Anterior cingulate cortex (tissue), 58 donors: ENCODE measurements at regions not wholly inside any gene's neighbourhood (a gene's known extent, or its start where the extent isn't known, plus 50 kb on each side); places are given as distances from the start of the nearest gene placed in this dataset.
"Not testable (repeated sequence)": the region's sequence is repeated elsewhere in the genome, so short reads cannot be mapped to it uniquely, and the experiment has no call there.

ENCODE experiments used
- DNase-seq, 58 donors: peaks; one replicate each; lab custom pipeline; 2025; lab: John Stamatoyannopoulos, UW

DNA sequence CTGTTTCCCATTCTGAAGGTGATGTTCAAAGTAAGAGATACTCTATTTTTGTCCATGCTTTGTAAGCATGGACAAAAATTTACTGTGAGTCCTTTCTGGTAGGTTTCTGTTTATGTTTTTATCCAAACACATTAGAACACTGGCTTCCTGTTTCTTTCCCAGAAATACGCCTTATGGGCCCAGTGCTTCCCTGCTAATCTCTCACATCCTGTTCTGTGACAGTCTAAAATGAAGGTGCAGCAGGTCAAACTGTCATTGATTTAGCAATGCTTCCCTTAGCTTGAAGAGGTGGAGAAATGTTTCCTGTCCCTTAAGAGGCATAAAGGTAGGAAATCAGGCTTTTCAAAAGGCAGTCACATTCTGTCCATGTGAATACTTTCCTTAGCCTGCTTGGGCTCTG is 305.6 kb downstream of the RPS29 start:
- no peak for DNase-seq

DNA sequence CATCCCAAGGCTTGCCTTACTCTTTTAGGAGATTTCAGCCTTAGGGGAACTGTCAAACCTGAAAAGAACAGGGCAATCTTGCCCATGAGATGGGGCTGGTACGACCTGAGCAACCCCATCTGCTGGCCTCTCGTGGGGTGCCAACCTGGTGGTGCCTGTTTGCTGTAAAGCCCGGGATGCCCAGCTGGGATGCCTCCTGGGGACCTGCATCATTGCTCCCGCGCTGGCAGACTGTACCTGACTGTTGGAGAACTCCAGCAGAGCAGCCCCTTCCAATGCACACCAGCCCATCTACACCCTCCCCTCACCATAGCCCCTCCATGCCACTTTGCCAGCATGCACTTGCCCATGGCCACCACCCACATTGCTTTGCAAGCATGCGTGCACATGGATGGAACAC is 335.7 kb downstream of the RPS29 start:
- DNase-seq, result no peak

DNA sequence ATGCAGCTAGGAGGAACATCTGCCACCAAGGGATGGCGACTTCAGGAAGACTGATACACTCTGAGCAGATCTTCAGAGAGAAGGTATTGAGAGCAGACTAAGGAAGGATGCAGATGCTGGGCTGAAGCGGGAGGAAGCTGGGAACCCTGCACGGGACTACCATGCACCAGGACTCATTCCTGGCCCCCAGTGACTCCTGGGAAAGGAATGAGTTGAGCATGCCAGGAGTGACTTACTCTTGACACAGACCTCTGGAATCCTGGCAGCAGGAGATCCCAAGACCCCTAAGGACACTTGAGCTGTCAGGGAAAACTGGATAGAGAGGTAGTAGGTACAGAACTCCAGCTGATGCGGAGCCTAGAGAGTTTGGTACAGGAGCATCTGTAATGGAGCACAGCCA is 336.1 kb downstream of the RPS29 start:
- DNase-seq, result no peak

DNA sequence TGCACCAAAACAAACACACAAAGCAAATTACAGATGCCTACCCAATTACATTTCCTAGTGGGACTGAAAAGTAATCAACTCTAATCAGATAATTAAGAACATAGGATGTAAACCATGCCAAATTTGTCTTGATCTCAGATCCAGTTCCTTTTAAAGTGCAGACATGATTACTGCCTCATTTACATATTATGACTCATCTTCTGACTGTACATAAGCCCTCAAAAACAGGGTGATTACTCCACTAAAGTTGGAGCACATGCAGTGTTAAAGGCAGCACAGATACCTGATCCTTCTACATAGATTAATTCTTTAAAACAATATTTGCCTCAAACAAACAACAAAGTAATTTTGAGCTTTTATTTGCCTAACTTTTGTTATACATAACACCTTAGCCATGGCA is 337.2 kb downstream of the RPS29 start:
- no peak for DNase-seq

DNA sequence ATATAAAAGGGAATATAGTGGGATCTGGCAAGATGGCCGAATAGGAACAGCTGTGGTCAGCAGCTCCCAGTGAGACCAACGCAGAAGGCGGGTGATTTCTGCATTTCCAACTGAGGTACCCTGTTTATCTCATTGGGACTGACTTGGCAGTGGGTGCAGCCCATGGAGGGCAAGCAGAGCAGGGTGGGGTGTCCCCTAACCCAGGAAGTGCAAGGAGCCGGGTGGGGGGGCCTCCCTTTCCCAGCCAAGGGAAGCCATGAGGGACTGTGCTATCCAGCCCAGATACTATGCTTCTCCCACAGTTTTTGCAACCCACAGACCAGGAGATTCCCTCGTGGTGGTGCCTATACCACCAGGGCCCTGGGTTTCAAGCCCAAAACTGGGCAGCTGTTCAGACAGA is 342.4 kb downstream of the RPS29 start:
- not testable (repeated sequence) for DNase-seq

DNA sequence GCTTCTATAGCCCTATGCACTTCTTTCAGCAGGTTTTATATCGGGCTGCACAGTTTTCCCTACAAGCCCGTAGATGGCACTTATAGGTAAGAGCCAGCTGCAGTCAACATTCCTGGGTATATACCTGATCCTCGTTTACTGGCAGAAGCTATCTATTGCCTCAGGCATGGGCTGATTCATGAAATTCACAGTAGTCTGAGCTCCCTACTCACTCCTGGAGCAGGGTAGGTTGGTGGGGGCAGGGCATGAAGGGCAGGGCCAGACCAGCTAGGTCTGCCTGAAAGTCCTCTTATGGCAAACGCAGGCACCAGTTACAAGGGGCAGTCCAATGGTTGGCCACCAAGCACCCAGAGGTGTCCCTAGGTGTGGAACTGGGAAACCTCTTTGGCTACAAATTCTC is 345.8 kb downstream of the RPS29 start:
- no peak for DNase-seq

DNA sequence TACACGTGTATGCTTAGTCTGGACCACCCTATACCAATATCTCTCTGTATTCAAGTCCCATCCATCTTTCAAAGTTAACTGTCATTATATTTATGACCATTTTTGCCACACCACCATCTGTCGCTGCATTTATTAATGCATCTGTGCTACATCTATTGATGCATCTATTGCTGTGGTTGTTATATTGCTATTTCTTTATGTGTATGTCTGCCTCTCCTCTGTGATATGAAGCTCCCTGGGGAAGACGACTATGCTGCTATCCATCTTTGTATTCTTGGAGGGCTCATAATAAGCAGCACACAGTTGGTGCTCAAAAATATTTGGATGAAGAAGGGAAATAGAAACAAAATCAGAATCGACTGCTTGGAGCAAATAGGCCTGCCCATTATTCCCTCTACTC is 357.6 kb downstream of the RPS29 start:
- no peak for DNase-seq

- no peak for DNase-seq
These were observed 364.9 kb downstream of the RPS29 start for GRCh38 chr14:49221316-49221715.

- no peak for DNase-seq
These were observed 365.7 kb downstream of the RPS29 start for GRCh38 chr14:49220492-49220891.

DNA sequence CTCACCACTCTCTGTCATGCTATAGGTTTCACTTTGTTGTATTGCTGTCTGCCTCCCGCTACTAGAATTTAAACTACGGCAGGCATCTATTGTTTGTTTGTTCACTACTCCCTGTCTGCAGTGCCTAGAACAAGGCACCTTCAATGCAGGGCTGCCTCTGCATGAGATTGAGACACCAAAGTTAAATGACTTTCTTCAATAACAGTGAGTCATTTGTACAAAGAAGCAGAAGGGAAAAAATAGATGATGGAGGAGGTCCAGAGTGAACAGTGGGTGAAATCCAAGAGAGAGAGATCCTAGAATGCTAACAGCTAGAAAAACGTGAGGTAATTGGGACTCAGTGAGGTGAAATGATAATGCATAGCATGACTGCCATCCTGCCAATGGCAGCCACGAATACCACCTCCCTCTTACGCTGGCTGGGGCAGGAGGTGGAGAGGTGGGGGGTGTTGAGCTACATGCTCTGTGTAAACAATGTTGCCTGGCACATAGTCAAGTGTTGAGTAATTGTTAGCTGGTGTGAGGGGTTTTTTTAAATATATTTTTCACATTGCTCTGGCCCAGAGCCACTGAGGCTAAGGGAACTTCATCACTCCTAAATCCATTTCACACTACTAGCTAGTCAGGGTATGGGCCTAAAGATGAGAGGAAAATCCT is 367.6 kb downstream of the RPS29 start:
- peak in 4 of 58 donors; percentile 0 to 26 (median 17) for DNase-seq

DNA sequence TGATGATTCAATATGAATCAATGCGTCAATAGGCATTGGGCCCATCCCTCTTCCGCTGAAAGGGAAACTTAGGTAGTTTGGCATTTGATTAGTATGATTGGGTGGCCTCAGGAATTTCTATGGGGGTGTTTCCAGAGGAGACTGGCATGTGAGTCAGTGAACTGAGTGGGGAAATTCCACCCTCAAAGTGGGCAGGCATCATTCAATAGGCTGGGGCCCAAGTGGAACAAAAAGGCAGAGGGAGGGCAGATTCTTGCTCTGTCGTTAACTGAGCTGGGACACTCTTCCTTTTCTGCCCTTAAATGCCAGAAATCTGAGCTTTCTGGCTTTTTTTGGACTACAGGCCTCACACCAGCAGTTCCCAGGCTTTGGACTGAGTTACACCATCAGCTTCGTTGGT is 373.5 kb downstream of the RPS29 start:
- no peak for DNase-seq

- DNase-seq, result no peak
These were observed 376.8 kb downstream of the RPS29 start for GRCh38 chr14:49209416-49209815.

- DNase-seq, result peak in 2 of 58 donors; percentile 1 to 4
These were observed 379.4 kb downstream of the RPS29 start for GRCh38 chr14:49206828-49207227.

- no peak for DNase-seq
These were observed 382.5 kb downstream of the RPS29 start for GRCh38 chr14:49203676-49204075.

DNA sequence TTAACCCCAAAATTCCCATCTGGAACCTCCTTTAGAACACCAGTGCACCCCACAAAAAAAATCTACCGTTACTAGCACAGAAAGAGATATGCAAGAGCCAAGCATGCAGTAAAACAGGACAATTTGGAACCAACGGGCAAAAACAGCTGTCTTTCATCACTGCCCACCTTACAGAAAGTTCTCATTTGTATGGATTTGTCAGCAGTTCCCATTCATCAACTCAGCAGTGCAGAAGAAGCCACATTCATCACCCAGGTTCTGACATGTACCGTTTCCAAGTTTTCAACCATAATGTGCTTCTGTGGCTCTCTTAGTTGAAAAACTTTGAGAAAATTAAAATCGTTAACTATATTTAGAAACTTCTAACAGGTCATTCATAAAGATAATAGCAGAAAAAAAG is 387.0 kb downstream of the RPS29 start:
- DNase-seq, result no peak

GRCh38 chr14:49196327-49196726 is 389.9 kb downstream of the RPS29 start:
- no peak for DNase-seq

DNA sequence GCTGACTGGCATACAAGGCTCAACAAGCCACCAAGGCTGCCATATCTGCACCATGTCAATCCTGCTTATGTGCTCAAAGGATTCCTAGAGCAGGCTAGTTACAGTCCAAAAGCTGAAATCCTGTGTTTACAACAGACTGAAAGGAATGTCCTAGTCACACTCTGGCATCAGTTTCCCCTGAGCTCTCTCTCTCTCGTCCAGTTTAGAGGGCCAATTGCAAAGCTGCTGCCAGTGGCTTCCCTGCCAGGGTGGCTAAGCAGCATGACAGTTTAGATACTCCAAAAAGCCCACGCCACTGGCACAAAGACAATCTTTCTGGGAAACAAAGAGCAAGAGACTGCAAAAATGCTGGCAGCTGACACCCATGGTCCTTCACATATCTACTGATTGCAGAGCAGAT is 392.1 kb downstream of the RPS29 start:
- peak in 30 of 58 donors; percentile 2 to 61 (median 26) for DNase-seq

GRCh38 chr14:49193332-49194065 is 392.7 kb downstream of the RPS29 start:
- peak in 1 of 58 donors; percentile 23 for DNase-seq

DNA sequence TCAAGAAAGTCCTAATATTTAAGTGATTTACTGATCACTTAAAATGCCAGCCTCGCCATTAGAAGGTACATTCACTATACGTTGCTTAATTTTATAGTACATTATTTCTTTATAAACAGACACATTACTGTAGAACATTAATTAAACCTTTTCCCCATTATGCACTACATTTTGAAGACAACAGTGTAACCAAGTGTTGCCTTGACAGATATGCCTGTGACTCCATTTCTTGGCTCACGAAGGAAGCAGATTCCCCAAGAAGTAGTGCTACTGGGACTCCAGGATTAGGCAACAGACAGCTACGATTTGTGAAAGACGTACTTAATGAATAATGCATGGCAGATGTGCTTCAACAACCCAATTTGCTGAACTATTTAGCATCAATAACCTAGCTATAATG is 394.8 kb downstream of the RPS29 start:
- no peak for DNase-seq

DNA sequence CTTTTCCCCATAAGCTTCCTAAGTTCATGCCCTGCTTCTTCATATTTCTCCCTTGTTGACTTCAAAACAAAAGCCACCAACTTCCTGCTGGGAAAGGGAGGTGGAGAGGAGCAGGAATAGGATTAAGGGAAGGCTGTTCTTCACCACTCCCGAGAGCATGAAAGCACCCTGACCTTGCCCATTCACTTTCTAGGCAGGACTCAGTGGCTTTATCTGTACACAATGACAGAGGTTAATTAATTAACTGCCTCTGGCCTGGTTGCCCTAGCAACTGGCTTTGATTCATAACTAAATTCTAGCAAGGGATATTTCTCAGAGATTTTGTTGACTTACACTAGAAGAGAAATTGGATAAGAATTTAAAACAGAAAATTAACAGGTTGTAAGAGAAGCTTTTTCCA is 396.8 kb downstream of the RPS29 start:
- no peak for DNase-seq

- no peak for DNase-seq
These were observed 398.4 kb downstream of the RPS29 start for GRCh38 chr14:49187799-49188198.

DNA sequence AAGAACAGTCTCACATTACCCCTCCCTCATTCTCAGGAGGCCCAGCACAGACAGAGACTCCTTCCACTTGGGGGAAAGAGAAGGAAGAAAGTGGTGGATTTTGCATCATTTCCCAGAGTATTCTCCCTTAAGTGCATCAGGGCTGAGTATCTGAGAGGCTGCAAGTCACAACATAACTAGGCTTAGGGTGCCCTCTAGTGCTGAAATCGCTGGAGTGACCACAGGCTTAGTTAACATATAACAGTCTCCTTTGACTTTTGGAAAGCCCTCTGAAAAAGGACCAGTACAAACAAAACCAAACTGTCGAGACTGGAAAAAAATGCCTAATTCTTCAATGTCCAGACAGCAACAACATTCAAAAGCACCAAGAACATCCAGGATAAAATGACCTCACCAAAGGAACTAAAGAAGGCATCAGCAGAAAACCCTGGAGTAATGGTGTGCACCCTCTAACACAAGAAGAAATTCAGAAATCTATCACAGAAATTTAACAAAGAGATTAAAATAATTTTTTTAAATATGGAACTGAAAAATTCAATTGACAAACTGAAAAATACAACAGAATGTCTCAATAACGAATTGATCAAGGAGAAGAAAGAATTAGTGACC is 412.3 kb downstream of the RPS29 start:
- peak in 4 of 58 donors; percentile 0 to 9 (median 8) for DNase-seq
